ENCODE measurements at regions not wholly inside any gene's neighbourhood (a gene's known extent, or its start where the extent isn't known, plus 50 kb on each side); places are given as distances from the start of the nearest gene placed in this dataset.

- Histone ChIP-seq H3K4me1 (no peaks in the 10 kb centered on the region), H3K36me3 (no peaks in the 10 kb centered on the region), H3K4me3 (no peak overlapping the region), H3K27ac (no peak overlapping the region), H3K9me3 (no peaks in the 10 kb centered on the region), H3K27me3 (no peaks in the 10 kb centered on the region)
- 70 to 81% methylated on average over 4 of the region's 4 CpGs for WGBS, 2 donors
- no peak for TF ChIP-seq CTCF (IDR thresholded peaks at IDR 0.05)
- no peak for TF ChIP-seq POLR2A (IDR thresholded peaks at IDR 0.05)
- TF ChIP-seq EP300 (IDR thresholded peaks at IDR 0.05) = no peak
- no peak for TF ChIP-seq POLR2AphosphoS5 (IDR thresholded peaks at IDR 0.05)
- DNase-seq = no peak
- intact Hi-C loops (cut with DNase I) = no loop called here
These were observed 544.7 kb upstream of the NDST4 start for GRCh38 chr4:115657991-115658650.

GRCh38 chr4:115655626-115656025 is 542.2 kb upstream of the NDST4 start:
- Histone ChIP-seq H3K4me1 (no peaks in the 10 kb centered on the region), H3K9me3 (no peaks in the 10 kb centered on the region), H3K27me3 (no peaks in the 10 kb centered on the region), H3K4me3 (no peak overlapping the region), H3K27ac (no peak overlapping the region), H3K36me3 (no peaks in the 10 kb centered on the region)
- intact Hi-C loops (cut with DNase I) = no loop called here
- 14 to 56% methylated on average over 1 of the region's 1 CpG for WGBS, 2 donors
- DNase-seq = no peak
- TF ChIP-seq CTCF (IDR thresholded peaks at IDR 0.05) = no peak
- no peak for TF ChIP-seq EP300 (IDR thresholded peaks at IDR 0.05)
- no peak for TF ChIP-seq POLR2A (IDR thresholded peaks at IDR 0.05)
- no peak for TF ChIP-seq POLR2AphosphoS5 (IDR thresholded peaks at IDR 0.05)

GRCh38 chr4:115648786-115649185 is 535.4 kb upstream of the NDST4 start:
- intact Hi-C loops (cut with DNase I) = no loop called here
- DNase-seq = no peak
- Histone ChIP-seq H3K36me3 (no peaks in the 10 kb centered on the region), H3K4me1 (no peaks in the 10 kb centered on the region), H3K27ac (no peak overlapping the region), H3K27me3 (no peaks in the 10 kb centered on the region), H3K9me3 (no peaks in the 10 kb centered on the region), H3K4me3 (no peak overlapping the region)
- WGBS, 2 donors = 65 to 80% methylated on average over 1 of the region's 1 CpG
- TF ChIP-seq CTCF (IDR thresholded peaks at IDR 0.05) (no peak), POLR2A (IDR thresholded peaks at IDR 0.05) (no peak), EP300 (IDR thresholded peaks at IDR 0.05) (no peak), POLR2AphosphoS5 (IDR thresholded peaks at IDR 0.05) (no peak)

- Histone ChIP-seq H3K4me3 (no peak overlapping the region), H3K27me3 (no peaks in the 10 kb centered on the region), H3K9me3 (no peaks in the 10 kb centered on the region), H3K27ac (no peak overlapping the region), H3K4me1 (no peaks in the 10 kb centered on the region), H3K36me3 (no peaks in the 10 kb centered on the region)
- no peak for DNase-seq
- no peak for TF ChIP-seq EP300 (IDR thresholded peaks at IDR 0.05)
- TF ChIP-seq POLR2A (IDR thresholded peaks at IDR 0.05) = no peak
- TF ChIP-seq CTCF (IDR thresholded peaks at IDR 0.05) = no peak
- TF ChIP-seq POLR2AphosphoS5 (IDR thresholded peaks at IDR 0.05) = no peak
- intact Hi-C loops (cut with DNase I) = no loop called here
- 62 to 64% methylated on average over 3 of the region's 3 CpGs for WGBS, 2 donors
These were observed 515.9 kb upstream of the NDST4 start for GRCh38 chr4:115629270-115629669.

DNA sequence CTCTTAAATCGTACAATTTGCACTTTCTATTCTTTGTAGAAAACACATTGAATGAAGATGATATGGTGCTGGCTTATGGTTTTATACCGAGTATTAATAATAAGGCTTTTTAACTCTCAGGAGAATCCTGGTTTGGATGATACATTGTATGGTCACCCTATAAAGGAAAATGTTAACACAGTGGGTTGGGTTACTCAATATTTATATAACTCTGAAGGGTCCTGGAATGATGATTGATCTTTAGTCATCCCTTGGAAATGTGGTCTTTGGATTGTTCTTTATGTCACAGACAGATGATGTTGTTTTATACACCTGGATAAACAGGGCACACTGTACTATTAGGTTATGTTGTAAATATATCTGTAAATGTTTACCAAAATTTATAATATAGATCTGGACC is 496.2 kb upstream of the NDST4 start:
- DNase-seq = no peak
- Histone ChIP-seq H3K36me3 (no peaks in the 10 kb centered on the region), H3K27me3 (no peaks in the 10 kb centered on the region), H3K27ac (no peak overlapping the region), H3K4me3 (no peak overlapping the region), H3K9me3 (no peaks in the 10 kb centered on the region), H3K4me1 (no peaks in the 10 kb centered on the region)
- no peak for TF ChIP-seq CTCF (IDR thresholded peaks at IDR 0.05)
- no peak for TF ChIP-seq POLR2AphosphoS5 (IDR thresholded peaks at IDR 0.05)
- TF ChIP-seq POLR2A (IDR thresholded peaks at IDR 0.05) = no peak
- no peak for TF ChIP-seq EP300 (IDR thresholded peaks at IDR 0.05)
- intact Hi-C loops (cut with DNase I) = no loop called here
- WGBS, 2 donors = 83 to 84% methylated on average over 2 of the region's 2 CpGs

Measured in sigmoid colon (tissue), 6 donors.